VCaP (cell line): ENCODE measurements at regions not wholly inside any gene's neighbourhood (a gene's known extent, or its start where the extent isn't known, plus 50 kb on each side); places are given as distances from the start of the nearest gene placed in this dataset.

Source experiments
- H3K27ac ChIP-seq: fragments of 450-650 bp; 2 replicates; pipeline ENCODE4 v1.5.1; 2017
- CTCF ChIP-seq: fragments of 450-650 bp; conservative IDR thresholded peaks from 2 replicates; pipeline ENCODE4 v1.5.1; 2017; ENCODE audit warnings: mild to moderate bottlenecking, moderate library complexity

GRCh38 chrX:69093960-69094871 lies 71.0 kb downstream of the PJA1 start:
- TF ChIP-seq CTCF, result peak; percentile 51
- no peak overlapping the region for H3K27ac ChIP-seq

- no peak for TF ChIP-seq CTCF
- no peak overlapping the region for H3K27ac ChIP-seq
Observed at GRCh38 chrX:69090022-69090421, 75.2 kb downstream of the PJA1 start.

GRCh38 chrX:69089203-69089602 lies 76.0 kb downstream of the PJA1 start:
- H3K27ac ChIP-seq, result no peak overlapping the region
- no peak for TF ChIP-seq CTCF

GRCh38 chrX:69088171-69088938 lies 76.9 kb downstream of the PJA1 start:
- TF ChIP-seq CTCF, result no peak
- no peak overlapping the region for H3K27ac ChIP-seq

GRCh38 chrX:69085826-69086225 lies 79.4 kb downstream of the PJA1 start:
- no peak for TF ChIP-seq CTCF
- H3K27ac ChIP-seq, result no peak overlapping the region

GRCh38 chrX:69085151-69085550 lies 80.1 kb downstream of the PJA1 start:
- no peak for TF ChIP-seq CTCF
- H3K27ac ChIP-seq, result no peak overlapping the region

GRCh38 chrX:69083801-69084200 lies 81.5 kb downstream of the PJA1 start:
- H3K27ac ChIP-seq, result no peak overlapping the region
- TF ChIP-seq CTCF, result no peak
